ENCODE measurements at regions not wholly inside any gene's neighbourhood (a gene's known extent, or its start where the extent isn't known, plus 50 kb on each side); places are given as distances from the start of the nearest gene placed in this dataset.

DNA sequence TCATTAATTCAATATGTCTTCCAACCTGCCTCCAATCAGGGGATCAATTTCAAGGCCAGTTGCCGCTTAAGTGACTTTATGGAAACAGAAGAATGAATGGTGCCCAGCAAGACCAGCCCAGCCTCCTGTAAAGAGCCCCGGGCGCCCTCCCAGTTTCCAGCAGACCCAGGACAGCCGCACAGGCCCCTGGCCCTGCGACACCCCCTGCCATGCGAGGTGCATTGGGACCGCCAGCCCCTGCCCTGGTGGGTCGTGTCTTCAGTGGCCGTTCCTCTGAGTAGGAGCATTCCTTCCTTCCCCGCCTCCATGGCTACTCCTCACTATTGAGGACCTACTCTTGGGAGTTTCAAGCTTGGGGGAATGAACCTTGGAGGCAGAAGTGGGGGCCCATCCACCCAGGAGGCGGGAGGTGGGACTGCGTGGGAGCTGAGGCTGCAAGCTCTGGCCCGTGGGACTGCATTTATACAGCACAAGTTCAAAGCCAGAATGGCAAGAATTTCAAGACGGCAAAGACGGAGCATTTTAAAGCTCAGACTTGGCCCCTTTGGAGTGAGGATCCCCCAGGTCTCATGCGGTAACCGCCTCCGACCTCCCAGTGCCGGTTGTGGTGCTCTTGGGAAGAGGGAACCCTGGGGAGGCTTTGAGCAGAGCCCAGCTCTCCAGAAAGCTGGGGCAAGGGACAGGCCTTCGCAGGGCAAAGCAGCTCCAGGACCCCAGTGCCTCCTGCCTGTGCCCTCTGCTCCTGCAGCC is 73.1 kb upstream of the ACTRT2 start:
- Histone ChIP-seq H3K9me3 (no peaks in the 10 kb centered on the region), H3K4me1 (no peaks in the 10 kb centered on the region), H3K4me2 (no peak overlapping the region), H3K27ac (no peak overlapping the region), H3K4me3 (no peak overlapping the region)
- DNase-seq (ENCODE audit: low read depth in 1 of 2, low spot score in 1 of 2) (no peak), ATAC-seq (no peak), FAIRE-seq (no peak)
- TF ChIP-seq POLR2AphosphoS2 (conservative IDR thresholded peaks at IDR 0.05; ENCODE audit: low read length) (no peak), FOSL2 (IDR thresholded peaks at IDR 0.05) (no peak), FOSL2 (CRISPR knock-in tag; IDR thresholded peaks at IDR 0.05) (no peak), EP300 (IDR thresholded peaks at IDR 0.05) (no peak), POLR2A (IDR thresholded peaks at IDR 0.05; ENCODE audit: low read length) (no peak), TP53 (CRISPR knock-in tag; IDR thresholded peaks at IDR 0.05) (no peak), TFCP2L1 (CRISPR knock-in tag; IDR thresholded peaks at IDR 0.05) (no peak), JUNB (IDR thresholded peaks at IDR 0.05) (no peak), FOXS1 (CRISPR knock-in tag; IDR thresholded peaks at IDR 0.05) (no peak), ZNF302 (CRISPR knock-in tag; IDR thresholded peaks at IDR 0.05) (no peak), HMGXB4 (CRISPR knock-in tag; IDR thresholded peaks at IDR 0.05; ENCODE audit: borderline replicate concordance) (no peak), CBX2 (IDR thresholded peaks at IDR 0.05; ENCODE audit: borderline replicate concordance, low read depth) (no peak), CHD2 (IDR thresholded peaks at IDR 0.05; ENCODE audit: low read length, partially characterized antibody) (no peak), SREBF2 (IDR thresholded peaks at IDR 0.05) (no peak), RNF2 (IDR thresholded peaks at IDR 0.05; ENCODE audit: borderline replicate concordance, low read depth) (no peak), SMC3 (IDR thresholded peaks at IDR 0.05) (no peak), HEYL (CRISPR knock-in tag; IDR thresholded peaks at IDR 0.05) (no peak), CHD4 (IDR thresholded peaks at IDR 0.05; ENCODE audit: borderline replicate concordance) (no peak)
- TF ChIP-seq, protein P1, sequence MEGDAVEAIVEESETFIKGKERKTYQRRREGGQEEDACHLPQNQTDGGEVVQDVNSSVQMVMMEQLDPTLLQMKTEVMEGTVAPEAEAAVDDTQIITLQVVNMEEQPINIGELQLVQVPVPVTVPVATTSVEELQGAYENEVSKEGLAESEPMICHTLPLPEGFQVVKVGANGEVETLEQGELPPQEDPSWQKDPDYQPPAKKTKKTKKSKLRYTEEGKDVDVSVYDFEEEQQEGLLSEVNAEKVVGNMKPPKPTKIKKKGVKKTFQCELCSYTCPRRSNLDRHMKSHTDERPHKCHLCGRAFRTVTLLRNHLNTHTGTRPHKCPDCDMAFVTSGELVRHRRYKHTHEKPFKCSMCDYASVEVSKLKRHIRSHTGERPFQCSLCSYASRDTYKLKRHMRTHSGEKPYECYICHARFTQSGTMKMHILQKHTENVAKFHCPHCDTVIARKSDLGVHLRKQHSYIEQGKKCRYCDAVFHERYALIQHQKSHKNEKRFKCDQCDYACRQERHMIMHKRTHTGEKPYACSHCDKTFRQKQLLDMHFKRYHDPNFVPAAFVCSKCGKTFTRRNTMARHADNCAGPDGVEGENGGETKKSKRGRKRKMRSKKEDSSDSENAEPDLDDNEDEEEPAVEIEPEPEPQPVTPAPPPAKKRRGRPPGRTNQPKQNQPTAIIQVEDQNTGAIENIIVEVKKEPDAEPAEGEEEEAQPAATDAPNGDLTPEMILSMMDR (IDR thresholded peaks at IDR 0.05), result no peak
- ChIA-PET POLR2A (no interaction called here), CTCF (interaction anchor here (1.0 kb wide), 1 partner anchor 9 kb away, joined by 4 read pairs; no protein-coding TSS in a partner anchor)
- 34% methylated on average over 12 of the region's 20 CpGs for WGBS (ENCODE audit: missing lambda C conversion rate)

- FAIRE-seq, result no peak
- no peaks in the 10 kb centered on the region for H3K9me3 ChIP-seq
- H3K27ac ChIP-seq, result no peak overlapping the region
- DNase-seq (ENCODE audit: low read depth in 1 of 2, low spot score in 1 of 2), result no peak
- ChIA-PET POLR2A (no interaction called here), CTCF (no interaction called here)
- no peak overlapping the region for H3K4me3 ChIP-seq
- H3K4me2 ChIP-seq, result no peak overlapping the region
- WGBS (ENCODE audit: missing lambda C conversion rate), result 29% methylated on average over 9 of the region's 31 CpGs
- no peak for ATAC-seq
- TF ChIP-seq CEBPB (IDR thresholded peaks at IDR 0.05), result no peak
- TF ChIP-seq SMC3 (IDR thresholded peaks at IDR 0.05), result no peak
- TF ChIP-seq, protein P2, sequence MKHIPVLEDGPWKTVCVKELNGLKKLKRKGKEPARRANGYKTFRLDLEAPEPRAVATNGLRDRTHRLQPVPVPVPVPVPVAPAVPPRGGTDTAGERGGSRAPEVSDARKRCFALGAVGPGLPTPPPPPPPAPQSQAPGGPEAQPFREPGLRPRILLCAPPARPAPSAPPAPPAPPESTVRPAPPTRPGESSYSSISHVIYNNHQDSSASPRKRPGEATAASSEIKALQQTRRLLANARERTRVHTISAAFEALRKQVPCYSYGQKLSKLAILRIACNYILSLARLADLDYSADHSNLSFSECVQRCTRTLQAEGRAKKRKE (CRISPR knock-in tag; IDR thresholded peaks at IDR 0.05; ENCODE audit: low read depth), result no peak
- no peak for TF ChIP-seq MAFK (IDR thresholded peaks at IDR 0.05; ENCODE audit: partially characterized antibody)
- TF ChIP-seq, protein P3, sequence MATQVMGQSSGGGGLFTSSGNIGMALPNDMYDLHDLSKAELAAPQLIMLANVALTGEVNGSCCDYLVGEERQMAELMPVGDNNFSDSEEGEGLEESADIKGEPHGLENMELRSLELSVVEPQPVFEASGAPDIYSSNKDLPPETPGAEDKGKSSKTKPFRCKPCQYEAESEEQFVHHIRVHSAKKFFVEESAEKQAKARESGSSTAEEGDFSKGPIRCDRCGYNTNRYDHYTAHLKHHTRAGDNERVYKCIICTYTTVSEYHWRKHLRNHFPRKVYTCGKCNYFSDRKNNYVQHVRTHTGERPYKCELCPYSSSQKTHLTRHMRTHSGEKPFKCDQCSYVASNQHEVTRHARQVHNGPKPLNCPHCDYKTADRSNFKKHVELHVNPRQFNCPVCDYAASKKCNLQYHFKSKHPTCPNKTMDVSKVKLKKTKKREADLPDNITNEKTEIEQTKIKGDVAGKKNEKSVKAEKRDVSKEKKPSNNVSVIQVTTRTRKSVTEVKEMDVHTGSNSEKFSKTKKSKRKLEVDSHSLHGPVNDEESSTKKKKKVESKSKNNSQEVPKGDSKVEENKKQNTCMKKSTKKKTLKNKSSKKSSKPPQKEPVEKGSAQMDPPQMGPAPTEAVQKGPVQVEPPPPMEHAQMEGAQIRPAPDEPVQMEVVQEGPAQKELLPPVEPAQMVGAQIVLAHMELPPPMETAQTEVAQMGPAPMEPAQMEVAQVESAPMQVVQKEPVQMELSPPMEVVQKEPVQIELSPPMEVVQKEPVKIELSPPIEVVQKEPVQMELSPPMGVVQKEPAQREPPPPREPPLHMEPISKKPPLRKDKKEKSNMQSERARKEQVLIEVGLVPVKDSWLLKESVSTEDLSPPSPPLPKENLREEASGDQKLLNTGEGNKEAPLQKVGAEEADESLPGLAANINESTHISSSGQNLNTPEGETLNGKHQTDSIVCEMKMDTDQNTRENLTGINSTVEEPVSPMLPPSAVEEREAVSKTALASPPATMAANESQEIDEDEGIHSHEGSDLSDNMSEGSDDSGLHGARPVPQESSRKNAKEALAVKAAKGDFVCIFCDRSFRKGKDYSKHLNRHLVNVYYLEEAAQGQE (IDR thresholded peaks at IDR 0.05), result no peak
- TF ChIP-seq JUNB (IDR thresholded peaks at IDR 0.05), result no peak
- no peak for TF ChIP-seq MYC (IDR thresholded peaks at IDR 0.05; ENCODE audit: borderline replicate concordance, low read length)
- TF ChIP-seq EHMT2 (IDR thresholded peaks at IDR 0.05; ENCODE audit: low read depth), result no peak
- TF ChIP-seq RAD21 (conservative IDR thresholded peaks at IDR 0.05 in 1 of 2, IDR thresholded peaks at IDR 0.05 in 1 of 2), result no peak
- TF ChIP-seq EP300 (IDR thresholded peaks at IDR 0.05), result no peak
- no peak for TF ChIP-seq RFX5 (IDR thresholded peaks at IDR 0.05)
- TF ChIP-seq RCOR1 (IDR thresholded peaks at IDR 0.05; ENCODE audit: low read depth, low read length), result no peak
- H3K4me1 ChIP-seq, result no peaks in the 10 kb centered on the region
These were observed 72.3 kb upstream of the ACTRT2 start for GRCh38 chr1:2948751-2949680.

Measured in A549 (cell line).